Stimulated activated CD8-positive, alpha-beta memory T cell treated with anti-CD3 and anti-CD28 coated beads, Interleukin-4, amount 100 ng/mL, for 24 hours (primary cell): ENCODE measurements at regions not wholly inside any gene's neighbourhood (a gene's known extent, or its start where the extent isn't known, plus 50 kb on each side); places are given as distances from the start of the nearest gene placed in this dataset.

Source experiments
- DNase-seq: peaks from one replicate; pipeline ENCODE4 v3.0.0-alpha.2; 2020; ENCODE audit warnings: low read depth

DNA sequence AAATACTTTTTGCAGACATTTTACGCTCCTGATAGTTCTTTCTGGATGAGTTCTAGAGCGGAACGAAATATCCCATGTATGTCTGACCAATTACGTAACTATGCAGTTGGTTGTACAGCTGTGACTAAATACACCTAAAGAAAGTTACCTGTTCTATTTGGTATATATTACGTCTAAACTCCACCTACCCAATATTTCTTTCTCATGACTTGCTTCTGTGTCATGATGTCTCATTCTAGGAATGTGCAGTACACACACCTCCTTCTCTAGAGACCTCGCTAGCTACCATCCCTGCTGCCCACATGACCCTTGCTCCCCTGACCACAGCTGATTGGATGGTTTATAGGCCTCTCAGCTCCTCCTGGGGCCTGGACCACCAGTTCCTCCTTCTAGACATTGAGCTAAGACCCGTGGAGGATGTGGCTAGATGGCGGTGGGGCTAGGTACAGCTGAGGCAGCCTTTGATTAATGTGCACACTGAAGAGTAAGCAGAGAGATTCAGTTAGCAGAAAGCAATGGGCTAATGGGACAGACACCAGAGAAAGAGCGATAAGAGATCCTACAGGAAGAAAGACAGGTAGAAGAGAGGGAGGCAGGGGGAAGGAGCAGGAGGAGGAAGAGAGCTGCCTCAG, 422.1 kb downstream of the COG6 start:
- DNase-seq, result no peak

DNA sequence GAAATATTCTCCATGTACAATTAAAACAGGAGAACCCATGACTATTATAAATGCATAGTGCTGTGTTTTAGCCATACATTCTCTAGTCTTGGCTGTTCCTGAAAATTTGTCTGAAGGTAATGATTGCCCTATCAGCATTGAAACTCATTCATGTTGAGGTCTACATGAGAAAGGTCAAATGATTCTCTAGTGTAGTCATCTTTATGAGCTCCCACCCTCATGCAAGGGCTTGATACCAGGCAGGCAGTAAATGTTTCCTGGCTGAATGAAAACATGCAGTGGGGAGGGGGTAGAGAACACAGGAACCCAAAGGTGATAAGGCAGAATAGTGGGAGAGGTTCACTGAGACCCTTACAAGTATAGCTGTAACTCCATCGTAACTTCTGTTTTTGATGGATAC, 424.3 kb downstream of the COG6 start:
- no peak for DNase-seq

DNA sequence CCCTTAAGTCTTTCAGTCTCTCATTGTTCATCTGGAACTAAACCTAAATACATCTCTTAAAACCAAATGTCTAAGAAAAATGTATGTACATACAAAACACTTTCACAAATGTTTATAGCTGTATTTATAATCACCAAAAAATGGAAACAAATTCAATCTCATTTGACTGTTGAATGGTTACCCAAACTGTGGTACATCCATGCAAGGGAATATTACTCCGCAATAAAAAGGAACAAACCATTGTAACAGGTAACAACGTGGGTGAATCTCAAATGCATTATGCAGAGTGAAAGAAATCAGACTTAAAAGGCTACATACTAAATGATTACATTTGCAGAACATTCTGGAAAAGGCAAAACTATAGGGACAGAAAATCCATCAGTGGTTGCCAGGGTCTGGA, 425.2 kb downstream of the COG6 start:
- no peak for DNase-seq

DNA sequence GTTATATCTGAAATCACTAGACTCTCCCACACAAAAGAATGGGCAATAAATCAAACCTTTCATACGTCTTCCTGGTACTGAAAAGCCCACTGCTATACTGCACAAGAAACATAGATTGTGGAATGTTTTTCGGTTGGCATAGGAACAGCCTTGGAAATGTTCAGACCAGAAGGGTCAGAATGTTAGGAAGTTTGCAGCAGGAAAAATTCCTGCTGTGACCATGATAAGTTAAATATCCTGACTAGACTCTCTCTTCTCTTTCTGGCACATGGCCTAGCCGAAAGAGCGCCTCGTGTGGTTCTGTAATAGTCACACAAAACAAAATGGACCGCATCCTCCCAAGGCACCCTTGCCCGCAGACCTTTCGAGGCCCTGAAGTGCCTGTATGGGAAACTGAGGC, 427.2 kb downstream of the COG6 start:
- DNase-seq, result no peak

DNA sequence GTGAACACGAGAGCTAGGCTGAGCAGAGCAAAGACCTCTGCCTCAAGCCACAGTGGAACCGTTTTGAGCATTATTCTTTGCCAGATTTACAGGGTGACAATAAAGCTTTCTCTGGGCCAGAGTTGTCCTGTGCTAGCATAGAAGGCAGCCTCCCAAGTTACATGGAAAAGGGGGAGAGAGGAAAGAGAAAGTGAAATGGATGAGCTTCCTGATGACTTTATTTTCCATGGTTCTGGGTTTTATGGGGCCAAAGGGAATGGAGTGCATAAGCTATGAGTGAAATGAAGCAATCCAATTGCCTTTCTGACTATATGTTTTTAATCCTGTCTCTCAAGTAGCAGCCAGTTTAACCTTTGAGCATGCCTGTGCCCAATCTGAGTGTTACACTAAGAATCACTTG, 428.4 kb downstream of the COG6 start:
- no peak for DNase-seq

DNA sequence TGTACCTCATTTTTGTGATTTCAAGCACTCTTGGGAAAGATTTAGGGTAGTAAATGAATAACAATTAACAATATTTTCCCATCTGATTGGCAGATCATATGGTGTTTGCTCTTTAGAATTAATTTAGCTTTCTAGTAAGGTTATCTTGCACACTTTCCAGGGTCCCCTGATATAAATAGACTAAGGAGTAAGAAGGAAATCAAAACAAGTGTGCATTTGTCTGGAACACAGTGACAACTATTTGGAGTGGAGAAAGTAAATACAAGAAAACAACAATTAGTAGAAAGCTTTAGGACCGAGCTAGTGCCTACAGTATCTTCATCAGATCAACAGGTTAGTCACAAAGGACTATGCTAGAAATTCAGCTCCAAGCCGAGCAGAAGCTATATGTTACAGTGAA, 429.5 kb downstream of the COG6 start:
- no peak for DNase-seq

DNA sequence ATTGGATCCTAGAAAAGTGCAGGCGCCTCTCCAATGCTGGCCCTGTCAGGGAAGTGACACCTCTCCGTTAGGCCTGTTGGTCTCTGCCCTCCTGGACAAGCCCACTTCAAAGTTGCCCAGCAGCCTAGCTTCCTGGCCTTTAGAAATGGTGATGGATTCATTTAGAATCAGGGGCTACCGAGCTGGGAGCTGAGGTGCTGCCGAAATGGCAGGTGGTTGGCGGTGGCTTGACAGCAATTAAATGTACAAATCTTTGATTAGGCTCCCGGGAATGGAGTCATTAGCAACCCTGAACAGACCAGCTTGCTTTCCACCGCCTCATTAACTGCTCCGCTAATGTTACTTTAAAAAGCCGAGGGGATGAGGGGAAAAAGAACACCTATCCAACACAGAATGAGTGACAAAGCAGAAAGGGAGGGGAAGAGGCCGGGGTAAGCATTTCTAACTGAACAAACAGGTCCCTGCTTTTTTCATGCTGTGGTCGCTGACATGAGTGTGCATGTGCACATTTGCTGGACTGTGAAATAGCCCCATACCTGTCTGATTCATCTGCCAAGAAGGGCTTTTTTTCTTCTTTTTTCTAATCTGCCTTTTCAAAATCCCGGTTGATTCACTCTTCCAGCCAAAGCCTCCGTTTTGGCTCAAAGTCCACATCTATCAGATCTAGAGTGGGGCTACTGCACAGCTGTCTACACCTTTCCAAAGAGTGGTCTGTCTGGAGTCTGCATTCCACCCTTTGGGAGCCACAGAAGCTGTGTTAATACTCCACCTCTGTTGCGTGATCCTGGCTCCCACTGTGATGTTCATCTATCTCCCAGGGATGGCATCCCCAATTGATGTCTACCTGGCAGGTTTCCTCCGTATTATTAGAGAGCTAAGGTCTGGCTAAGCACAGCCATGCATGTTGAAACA, 431.9 kb downstream of the COG6 start:
- no peak for DNase-seq

DNA sequence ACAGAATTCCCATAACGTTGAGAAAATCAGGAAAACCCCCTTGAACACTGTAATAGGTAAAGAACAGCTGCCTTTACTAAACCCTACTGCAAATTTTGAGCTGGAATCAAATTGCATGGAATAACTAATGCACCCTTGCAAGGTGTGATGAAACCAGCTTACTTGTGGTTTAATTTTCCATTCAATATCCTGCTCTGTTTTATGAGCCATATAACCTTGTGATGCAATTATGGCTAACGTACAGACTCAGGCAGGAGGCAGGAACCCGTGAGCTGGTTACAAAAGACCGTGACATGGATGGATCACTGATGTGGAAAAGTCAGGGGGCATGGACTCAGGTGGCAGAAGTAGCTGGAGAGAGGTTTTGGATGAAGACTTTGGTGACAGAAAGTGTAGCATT, 438.6 kb downstream of the COG6 start:
- DNase-seq, result no peak

DNA sequence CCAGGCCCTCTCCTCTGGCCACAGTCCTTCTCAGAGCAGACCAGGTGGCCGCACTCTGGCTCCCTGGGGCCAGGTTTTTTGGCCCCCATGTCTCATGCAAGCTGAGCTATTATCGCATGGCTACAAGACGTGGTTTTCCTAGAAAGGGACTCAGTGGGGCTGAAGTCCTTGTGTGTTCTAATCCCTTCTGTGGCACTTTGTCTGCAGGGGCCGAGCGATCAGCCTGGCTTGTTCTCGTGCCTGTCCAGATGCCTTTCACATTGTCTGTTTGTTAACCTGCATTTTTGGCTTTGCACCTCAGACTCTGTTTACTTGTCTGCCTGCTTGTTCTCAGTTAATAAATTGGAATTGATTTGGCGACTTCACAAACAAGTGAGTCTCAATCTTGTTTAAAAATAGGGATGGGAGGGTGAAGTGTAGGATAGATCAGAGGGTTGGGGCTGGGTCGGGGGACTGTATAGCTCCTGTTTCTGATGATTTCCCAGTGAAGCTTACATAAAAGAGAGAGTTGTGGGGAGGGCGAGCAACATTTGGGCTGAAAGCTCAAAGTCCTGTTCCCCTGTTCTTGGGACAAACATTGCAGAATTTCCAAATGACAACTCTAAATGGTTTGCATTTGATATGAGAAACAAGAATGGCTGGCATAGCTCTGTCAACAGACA, 440.4 kb downstream of the COG6 start:
- no peak for DNase-seq

DNA sequence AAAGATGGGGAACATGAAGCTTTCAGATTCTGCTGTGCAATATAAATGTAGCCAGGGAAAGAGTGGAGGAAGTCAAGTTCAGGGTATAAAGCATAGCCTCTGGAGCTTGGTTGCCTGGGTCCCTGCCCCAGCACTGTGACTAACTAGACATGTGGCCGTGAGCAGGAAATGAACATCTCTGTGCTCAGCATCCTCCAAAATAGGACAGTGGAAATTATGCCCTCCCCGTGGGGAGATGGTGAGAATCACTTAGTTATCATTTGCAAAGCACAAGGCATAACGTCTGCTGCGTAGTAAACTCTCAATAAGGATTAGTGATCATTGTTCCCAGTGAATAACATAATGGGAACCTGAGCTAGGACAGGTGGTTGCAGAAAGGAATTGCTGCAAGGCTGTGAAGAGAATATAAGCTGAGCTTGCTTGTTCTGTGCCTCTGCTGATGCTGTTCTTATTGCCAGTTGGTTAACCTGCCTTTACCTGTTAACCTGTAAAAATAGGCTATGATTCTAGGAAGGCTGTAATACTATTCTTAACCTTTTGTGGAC, 441.0 kb downstream of the COG6 start:
- no peak for DNase-seq

DNA sequence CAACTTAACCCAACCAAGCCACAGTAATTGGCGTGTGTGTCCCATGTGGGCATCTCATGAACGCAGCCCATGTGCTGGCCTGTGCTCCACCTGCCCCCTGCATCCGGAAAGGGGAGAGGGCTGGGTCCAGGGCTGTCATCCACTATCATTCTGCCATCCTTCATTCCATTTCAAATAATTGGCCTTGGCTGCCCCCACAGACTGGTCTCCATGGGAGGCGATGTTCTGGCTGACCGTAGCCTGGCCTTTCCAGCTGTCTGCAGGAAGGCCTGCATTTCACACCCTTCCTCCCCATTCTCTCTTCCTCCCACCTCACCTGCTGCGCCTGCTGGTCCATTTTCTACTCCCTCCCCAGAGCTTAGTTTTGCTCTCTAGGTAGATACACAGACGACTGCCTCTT, 442.8 kb downstream of the COG6 start:
- DNase-seq, result no peak

DNA sequence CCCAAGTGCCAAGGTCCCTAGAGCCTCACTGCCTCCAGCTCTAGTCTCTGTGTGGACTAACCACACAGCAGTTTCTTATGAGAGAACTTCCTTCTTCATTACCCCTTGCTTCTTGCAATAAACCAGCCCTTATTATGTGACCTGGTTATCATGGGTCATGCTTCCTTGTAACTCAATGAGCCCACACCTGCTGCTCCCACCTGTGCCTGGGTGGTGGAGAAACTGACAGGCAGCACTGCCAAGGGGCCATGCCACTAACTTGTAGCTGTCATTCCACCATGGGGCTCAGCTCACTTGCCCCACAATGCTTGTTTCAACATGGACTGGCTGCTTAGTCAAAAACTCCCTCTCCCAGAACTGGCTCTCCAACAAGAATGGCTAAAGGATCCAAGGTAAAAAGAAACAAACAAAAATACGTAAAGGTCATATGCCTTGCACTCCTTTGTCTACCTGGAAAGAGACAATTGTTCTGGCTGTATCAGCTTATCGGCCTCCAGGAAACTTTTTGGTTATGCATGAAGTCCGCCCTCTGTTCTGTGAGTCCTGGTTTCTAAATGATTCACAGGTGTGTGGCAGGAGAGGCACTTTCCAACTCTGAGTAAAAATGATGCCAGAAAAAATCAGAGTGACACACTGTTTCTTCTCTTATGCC, 446.4 kb downstream of the COG6 start:
- no peak for DNase-seq

DNA sequence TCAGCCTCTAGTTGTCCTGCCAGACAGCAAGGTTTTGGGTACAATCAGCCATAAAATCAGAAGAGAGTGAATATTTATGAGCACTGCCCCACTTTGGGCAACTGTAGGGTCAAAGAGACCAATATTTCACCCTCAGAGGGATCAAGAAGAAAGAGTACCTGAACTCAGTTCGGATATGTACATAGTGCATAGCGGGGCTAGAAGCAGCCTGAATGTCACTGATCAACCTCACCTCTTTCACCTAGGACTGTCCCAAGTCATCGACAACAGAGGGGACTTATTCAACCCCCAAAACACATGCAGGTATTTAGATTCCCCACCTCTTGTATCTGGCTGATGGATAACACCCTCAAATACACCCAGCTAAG, 446.9 kb downstream of the COG6 start:
- no peak for DNase-seq

DNA sequence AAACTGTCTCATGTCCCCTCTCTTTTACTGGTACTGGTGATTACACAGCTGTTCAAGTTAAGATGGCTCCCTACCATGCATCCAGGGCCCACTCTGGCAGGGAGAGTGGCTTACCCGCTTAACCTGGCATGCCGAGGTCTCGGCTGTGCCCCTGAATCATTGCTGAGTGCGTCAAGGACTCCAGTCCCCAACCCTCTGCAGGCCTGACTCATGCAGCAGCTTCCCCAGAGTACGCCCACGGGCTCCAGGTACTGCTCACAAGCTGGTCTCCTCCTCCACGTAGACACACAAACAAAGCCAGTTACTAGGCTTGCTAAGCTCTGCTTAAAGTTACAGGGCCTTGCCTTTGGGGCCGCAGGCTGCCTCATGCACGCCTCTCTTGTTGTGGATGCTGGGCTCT, 447.4 kb downstream of the COG6 start:
- peak; percentile 75 for DNase-seq

DNA sequence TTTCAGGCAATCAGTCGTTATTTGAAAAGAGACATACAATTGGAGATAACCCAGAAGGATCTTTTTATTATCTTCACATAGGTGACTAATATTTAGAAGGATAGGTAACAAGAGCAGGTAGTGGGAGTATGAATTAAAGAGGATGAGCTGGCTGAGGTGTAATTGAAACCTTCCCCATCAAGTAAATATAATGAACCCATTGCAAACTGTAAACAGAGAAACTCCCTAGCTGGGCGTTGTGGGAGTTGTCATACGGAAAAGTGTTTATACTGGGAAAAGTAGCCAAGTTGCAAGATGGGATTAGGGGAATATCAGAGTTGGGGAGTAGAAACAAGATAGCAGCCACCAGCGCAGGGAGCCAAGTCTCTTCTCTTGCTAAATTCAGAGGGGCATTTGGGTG, 448.4 kb downstream of the COG6 start:
- DNase-seq, result no peak

DNA sequence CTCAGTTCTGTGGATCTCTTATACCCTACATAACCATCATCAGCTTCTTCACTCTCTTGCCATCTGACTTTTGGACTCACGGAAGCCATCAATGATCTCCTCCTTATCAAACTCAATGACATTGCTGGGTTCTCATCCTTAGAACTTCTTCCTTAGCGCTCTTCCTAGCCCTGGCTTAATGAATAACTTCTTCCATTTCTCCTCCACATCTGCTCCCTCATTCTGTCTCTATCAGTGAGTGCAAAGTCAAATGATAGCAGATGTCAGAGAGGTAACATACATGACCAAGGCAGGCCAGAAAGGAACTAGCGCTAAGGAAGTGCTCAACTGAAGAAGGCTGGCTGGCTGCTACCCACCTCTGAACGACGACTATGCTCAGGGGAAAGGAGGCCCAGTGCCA, 449.8 kb downstream of the COG6 start:
- no peak for DNase-seq

DNA sequence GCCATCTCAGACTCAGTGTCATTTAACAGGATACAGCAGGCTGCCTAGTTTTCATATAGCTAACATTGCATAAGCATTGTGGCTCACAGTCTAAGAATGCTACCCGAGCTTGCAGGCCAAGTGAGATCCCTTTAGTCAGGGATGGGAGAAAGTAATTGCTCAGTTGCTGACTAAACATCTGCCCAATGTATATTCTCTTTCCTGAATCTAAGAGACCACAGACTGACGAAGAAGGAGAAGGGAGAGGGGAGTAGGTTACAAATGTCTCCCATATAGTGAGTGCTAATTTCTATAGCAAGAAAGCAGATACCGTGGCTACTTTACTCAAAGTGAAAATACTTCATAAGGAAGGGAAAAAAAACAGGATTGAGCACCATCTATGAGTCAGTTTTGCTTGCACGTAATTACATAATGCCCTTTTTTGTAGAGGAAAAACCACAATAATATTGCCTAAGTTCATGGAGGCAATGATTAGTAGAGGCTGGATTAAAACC, 453.9 kb downstream of the COG6 start:
- no peak for DNase-seq

DNA sequence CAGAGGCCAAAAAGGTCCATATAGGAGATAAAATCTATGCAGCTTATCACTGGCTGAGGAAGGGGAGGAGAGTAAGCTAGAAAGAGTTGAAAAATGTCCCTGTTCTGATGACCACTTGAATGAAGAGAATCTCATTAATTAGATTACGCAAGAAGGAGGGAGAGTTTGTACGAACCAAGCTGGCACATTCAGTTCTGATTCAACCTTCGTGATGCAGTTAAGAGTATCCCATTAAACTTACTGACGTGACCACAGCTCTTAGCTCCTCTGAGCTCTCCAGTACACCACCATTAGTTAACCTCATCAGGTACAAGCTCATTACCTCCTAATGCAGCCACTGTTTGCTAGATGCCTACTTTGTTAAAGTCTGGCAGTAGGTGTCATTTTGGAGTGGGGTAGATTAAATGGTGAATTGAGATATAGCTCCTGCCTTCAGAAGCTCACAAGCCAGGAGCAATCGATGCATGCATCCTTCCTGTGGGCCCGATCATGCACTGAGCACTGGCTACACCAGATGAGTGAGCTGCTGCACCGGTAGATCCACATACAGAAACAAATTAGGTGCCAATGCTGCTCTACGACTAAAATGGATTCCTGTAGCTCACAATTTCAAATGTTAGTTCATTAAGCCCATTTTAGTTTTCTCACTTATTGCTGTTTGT, 458.3 kb downstream of the COG6 start:
- DNase-seq, result no peak

DNA sequence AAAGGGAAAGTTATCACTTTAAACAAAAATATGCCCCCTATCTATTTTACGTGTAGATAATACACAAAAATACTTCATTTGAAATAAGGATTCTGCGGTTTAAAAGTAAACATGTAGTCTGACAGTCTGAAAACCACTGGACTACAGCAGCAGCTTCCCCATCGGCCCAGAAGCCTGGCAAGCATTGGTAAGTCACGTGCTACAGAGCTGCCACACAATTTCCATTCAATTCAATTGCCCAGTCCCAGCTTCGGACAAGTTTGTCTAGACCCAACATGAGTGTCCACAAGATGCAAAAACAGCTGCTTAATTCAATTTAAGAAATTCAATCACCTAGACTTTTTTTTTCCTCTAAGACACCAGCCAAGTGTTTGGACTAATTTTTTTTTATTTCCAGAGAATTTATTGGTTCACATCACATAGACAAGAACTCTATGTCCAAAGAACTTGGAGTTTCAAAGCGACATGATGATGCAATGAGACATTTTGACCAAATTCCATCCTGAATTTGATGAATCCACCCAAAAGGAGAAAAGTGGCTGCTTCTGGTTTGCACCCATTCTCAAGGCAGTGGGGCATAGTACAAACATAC, 458.9 kb downstream of the COG6 start:
- DNase-seq, result no peak

DNA sequence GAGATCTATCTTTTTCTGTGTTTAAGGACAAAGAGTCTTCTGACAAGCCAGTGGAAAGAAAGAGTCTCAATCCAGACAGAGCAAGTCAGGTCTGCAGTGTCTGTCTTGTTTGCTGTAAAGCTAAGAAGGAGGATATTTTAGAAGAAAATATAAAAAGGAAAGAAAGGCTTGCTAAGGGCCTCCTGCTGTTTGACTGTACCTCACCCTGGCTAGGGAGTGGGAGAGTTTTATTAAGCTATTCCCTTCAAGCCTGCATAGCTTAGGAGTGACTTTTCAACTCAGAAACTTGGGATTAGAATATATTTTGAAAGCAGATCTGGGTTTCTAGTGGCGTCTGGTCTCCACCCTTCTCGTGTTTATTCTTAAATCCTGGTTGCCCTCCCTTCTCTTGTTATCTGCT, 460.0 kb downstream of the COG6 start:
- DNase-seq, result no peak

DNA sequence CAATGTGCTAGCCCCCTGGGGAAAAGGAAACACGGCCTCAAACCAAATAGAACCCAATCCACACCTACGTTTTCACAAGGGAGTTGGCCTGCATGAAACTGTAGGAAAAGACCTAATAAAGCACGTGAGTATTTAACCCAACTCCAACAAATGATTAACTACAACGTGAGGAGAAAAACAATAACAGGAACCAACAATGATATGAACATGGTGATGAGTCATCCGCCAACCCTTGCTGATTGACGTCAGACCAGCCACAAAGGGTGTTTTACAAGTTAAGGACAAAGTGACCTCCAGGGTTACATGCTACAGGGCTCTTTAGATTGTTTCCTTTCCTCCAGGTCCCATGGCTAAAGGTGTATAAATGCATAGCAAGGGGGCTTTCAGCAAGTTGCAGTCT, 460.5 kb downstream of the COG6 start:
- DNase-seq, result no peak
